ENCODE measurements at regions not wholly inside any gene's neighbourhood (a gene's known extent, or its start where the extent isn't known, plus 50 kb on each side); places are given as distances from the start of the nearest gene placed in this dataset.

DNA sequence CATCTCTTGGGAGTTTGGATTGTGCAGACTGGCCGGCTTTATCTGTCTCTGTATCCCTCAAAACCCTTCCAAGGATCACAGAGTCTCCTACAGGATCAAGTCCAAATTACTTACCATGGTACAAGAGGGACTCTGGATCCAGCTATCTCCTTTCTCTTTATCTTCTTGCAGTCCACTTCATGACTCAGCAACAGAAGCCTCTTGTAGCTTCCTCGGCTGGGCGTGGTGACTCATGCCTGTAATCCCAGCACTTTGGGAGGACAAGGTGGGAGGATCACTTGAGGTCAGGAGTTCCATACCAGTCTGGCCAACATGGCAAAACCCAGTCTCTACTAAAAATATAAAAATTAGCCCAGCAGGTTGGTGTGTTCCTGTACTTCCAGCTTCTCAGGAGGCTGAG lies 189.7 kb downstream of the BCAT1 start:
- POLR2A ChIA-PET: no interaction called here
- Mint-ChIP-seq H3K4me3 (no peak overlapping the region), H3K4me1 (peaks cover 26% of the 10 kb centered on the region), H3K27ac (no peak overlapping the region), H3K27me3 (ENCODE audit: low read depth) (no peaks in the 10 kb centered on the region), H3K9me3 (no peaks in the 10 kb centered on the region), H3K36me3 (no peaks in the 10 kb centered on the region)
- ATAC-seq (no peak), DNase-seq (ENCODE audit: low spot score) (no peak)
- TF ChIP-seq SP1 (CRISPR knock-in tag; conservative IDR thresholded peaks at IDR 0.05): no peak
- TF ChIP-seq, protein P1, sequence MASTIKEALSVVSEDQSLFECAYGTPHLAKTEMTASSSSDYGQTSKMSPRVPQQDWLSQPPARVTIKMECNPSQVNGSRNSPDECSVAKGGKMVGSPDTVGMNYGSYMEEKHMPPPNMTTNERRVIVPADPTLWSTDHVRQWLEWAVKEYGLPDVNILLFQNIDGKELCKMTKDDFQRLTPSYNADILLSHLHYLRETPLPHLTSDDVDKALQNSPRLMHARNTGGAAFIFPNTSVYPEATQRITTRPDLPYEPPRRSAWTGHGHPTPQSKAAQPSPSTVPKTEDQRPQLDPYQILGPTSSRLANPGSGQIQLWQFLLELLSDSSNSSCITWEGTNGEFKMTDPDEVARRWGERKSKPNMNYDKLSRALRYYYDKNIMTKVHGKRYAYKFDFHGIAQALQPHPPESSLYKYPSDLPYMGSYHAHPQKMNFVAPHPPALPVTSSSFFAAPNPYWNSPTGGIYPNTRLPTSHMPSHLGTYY (CRISPR knock-in tag; IDR thresholded peaks at IDR 0.05): no peak
- TF ChIP-seq ZNF425 (CRISPR knock-in tag; conservative IDR thresholded peaks at IDR 0.05): no peak
- no peak for TF ChIP-seq ZNF423 (CRISPR knock-in tag; IDR thresholded peaks at IDR 0.05)
- TF ChIP-seq MYBL2 (CRISPR knock-in tag; IDR thresholded peaks at IDR 0.05): no peak
- no peak for TF ChIP-seq ZNF416 (CRISPR knock-in tag; IDR thresholded peaks at IDR 0.05)
- TF ChIP-seq, protein P2, sequence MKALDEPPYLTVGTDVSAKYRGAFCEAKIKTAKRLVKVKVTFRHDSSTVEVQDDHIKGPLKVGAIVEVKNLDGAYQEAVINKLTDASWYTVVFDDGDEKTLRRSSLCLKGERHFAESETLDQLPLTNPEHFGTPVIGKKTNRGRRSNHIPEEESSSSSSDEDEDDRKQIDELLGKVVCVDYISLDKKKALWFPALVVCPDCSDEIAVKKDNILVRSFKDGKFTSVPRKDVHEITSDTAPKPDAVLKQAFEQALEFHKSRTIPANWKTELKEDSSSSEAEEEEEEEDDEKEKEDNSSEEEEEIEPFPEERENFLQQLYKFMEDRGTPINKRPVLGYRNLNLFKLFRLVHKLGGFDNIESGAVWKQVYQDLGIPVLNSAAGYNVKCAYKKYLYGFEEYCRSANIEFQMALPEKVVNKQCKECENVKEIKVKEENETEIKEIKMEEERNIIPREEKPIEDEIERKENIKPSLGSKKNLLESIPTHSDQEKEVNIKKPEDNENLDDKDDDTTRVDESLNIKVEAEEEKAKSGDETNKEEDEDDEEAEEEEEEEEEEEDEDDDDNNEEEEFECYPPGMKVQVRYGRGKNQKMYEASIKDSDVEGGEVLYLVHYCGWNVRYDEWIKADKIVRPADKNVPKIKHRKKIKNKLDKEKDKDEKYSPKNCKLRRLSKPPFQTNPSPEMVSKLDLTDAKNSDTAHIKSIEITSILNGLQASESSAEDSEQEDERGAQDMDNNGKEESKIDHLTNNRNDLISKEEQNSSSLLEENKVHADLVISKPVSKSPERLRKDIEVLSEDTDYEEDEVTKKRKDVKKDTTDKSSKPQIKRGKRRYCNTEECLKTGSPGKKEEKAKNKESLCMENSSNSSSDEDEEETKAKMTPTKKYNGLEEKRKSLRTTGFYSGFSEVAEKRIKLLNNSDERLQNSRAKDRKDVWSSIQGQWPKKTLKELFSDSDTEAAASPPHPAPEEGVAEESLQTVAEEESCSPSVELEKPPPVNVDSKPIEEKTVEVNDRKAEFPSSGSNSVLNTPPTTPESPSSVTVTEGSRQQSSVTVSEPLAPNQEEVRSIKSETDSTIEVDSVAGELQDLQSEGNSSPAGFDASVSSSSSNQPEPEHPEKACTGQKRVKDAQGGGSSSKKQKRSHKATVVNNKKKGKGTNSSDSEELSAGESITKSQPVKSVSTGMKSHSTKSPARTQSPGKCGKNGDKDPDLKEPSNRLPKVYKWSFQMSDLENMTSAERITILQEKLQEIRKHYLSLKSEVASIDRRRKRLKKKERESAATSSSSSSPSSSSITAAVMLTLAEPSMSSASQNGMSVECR (CRISPR knock-in tag; IDR thresholded peaks at IDR 0.05; ENCODE audit: borderline replicate concordance): no peak
- no peak for TF ChIP-seq ZNF671 (CRISPR knock-in tag; IDR thresholded peaks at IDR 0.05)
- TF ChIP-seq ZNF263 (CRISPR knock-in tag; IDR thresholded peaks at IDR 0.05; ENCODE audit: low read depth): no peak
- TF ChIP-seq, protein P3, sequence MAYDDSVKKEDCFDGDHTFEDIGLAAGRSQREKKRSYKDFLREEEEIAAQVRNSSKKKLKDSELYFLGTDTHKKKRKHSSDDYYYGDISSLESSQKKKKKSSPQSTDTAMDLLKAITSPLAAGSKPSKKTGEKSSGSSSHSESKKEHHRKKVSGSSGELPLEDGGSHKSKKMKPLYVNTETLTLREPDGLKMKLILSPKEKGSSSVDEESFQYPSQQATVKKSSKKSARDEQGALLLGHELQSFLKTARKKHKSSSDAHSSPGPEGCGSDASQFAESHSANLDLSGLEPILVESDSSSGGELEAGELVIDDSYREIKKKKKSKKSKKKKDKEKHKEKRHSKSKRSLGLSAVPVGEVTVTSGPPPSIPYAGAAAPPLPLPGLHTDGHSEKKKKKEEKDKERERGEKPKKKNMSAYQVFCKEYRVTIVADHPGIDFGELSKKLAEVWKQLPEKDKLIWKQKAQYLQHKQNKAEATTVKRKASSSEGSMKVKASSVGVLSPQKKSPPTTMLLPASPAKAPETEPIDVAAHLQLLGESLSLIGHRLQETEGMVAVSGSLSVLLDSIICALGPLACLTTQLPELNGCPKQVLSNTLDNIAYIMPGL (CRISPR knock-in tag; IDR thresholded peaks at IDR 0.05): no peak
- CTCF ChIA-PET: interaction anchor here (1.1 kb wide), 1 partner anchor 19 kb away, joined by 4 read pairs; no protein-coding TSS in a partner anchor

DNA sequence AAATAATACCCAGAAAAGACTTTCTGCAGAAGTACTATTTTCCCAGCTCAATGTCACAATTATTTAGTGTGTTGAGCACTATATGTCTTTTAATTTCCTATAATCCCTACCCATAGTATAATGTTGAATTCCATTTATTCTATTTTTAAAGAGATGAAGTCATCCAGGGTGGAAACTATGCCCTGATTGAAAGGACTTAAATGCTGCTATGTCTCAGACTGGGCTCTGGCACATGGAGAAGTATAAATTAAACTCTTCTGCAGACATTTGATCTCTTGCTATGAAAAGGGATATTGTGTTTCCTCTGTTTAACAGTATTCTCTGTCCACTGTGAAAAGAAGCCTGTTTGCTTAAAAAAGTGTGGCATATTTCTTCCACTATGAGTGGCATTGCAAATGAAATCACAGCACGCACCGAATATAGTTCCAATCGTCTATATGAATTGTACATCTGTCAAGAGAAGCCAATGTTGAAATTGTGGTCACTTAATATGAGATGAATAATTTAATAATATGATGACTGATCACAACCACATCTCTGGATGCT lies 192.3 kb downstream of the BCAT1 start:
- H3K36me3 Mint-ChIP-seq: no peaks in the 10 kb centered on the region
- H3K4me3 Mint-ChIP-seq: no peak overlapping the region
- no peak for ATAC-seq
- CTCF ChIA-PET: no interaction called here
- no peaks in the 10 kb centered on the region for H3K27me3 Mint-ChIP-seq (ENCODE audit: low read depth)
- H3K9me3 Mint-ChIP-seq: no peaks in the 10 kb centered on the region
- TF ChIP-seq ZNF138 (CRISPR knock-in tag; conservative IDR thresholded peaks at IDR 0.05) (no peak), ZNF317 (CRISPR knock-in tag; IDR thresholded peaks at IDR 0.05; ENCODE audit: borderline replicate concordance, low read depth) (no peak), NR3C1 (CRISPR knock-in tag; conservative IDR thresholded peaks at IDR 0.05; ENCODE audit: low read depth) (no peak), JAZF1 (CRISPR knock-in tag; IDR thresholded peaks at IDR 0.05) (no peak), ZNF423 (CRISPR knock-in tag; IDR thresholded peaks at IDR 0.05) (no peak), ZNF263 (CRISPR knock-in tag; IDR thresholded peaks at IDR 0.05; ENCODE audit: low read depth) (no peak), ZBTB21 (CRISPR knock-in tag; IDR thresholded peaks at IDR 0.05; ENCODE audit: borderline replicate concordance) (no peak), RELA (CRISPR knock-in tag; IDR thresholded peaks at IDR 0.05; ENCODE audit: borderline replicate concordance) (no peak), TP53 (CRISPR knock-in tag; IDR thresholded peaks at IDR 0.05) (no peak), ZNF219 (CRISPR knock-in tag; IDR thresholded peaks at IDR 0.05; ENCODE audit: borderline replicate concordance) (no peak)
- TF ChIP-seq, protein P4, sequence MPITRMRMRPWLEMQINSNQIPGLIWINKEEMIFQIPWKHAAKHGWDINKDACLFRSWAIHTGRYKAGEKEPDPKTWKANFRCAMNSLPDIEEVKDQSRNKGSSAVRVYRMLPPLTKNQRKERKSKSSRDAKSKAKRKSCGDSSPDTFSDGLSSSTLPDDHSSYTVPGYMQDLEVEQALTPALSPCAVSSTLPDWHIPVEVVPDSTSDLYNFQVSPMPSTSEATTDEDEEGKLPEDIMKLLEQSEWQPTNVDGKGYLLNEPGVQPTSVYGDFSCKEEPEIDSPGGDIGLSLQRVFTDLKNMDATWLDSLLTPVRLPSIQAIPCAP (CRISPR knock-in tag; IDR thresholded peaks at IDR 0.05): no peak
- TF ChIP-seq, protein P5, sequence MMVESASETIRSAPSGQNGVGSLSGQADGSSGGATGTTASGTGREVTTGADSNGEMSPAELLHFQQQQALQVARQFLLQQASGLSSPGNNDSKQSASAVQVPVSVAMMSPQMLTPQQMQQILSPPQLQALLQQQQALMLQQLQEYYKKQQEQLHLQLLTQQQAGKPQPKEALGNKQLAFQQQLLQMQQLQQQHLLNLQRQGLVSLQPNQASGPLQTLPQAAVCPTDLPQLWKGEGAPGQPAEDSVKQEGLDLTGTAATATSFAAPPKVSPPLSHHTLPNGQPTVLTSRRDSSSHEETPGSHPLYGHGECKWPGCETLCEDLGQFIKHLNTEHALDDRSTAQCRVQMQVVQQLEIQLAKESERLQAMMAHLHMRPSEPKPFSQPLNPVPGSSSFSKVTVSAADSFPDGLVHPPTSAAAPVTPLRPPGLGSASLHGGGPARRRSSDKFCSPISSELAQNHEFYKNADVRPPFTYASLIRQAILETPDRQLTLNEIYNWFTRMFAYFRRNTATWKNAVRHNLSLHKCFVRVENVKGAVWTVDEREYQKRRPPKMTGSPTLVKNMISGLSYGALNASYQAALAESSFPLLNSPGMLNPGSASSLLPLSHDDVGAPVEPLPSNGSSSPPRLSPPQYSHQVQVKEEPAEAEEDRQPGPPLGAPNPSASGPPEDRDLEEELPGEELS (CRISPR knock-in tag; IDR thresholded peaks at IDR 0.05): no peak
- H3K27ac Mint-ChIP-seq: no peak overlapping the region
- peaks cover 26% of the 10 kb centered on the region for H3K4me1 Mint-ChIP-seq
- POLR2A ChIA-PET: no interaction called here
- no peak for DNase-seq (ENCODE audit: low spot score)

Measured in WTC11 (cell line).